SIG-M5 treated with dmso at 0.1 percent for 504 hours (cell line): ENCODE measurements at regions not wholly inside any gene's neighbourhood (a gene's known extent, or its start where the extent isn't known, plus 50 kb on each side); places are given as distances from the start of the nearest gene placed in this dataset.

Experiments
- DNase-seq: peaks from one replicate; lab custom pipeline; 2025; ENCODE audit not compliant: unreplicated experiment; lab: John Stamatoyannopoulos, UW

DNA sequence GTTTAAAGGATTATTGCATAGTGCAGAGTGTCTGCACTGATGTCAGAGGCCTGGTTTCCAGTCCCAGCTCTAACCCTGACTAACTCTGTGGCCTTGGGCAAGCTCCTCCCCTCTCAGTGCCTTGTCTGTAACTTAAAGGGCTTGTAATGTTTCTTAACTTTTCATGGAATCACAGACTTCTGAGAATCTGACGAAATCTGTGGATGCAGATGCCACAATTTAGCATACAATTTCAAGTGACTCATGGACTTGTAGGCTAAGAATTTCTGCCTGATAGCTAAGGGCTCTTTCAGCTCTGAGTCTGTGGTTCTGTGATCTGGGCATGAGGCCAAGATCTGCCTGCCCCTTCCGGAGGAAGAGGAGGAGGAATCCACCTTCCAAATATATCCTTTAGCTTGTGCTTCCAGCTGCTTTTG, 236.9 kb downstream of the AR start:
- DNase-seq, result peak; percentile 88

DNA sequence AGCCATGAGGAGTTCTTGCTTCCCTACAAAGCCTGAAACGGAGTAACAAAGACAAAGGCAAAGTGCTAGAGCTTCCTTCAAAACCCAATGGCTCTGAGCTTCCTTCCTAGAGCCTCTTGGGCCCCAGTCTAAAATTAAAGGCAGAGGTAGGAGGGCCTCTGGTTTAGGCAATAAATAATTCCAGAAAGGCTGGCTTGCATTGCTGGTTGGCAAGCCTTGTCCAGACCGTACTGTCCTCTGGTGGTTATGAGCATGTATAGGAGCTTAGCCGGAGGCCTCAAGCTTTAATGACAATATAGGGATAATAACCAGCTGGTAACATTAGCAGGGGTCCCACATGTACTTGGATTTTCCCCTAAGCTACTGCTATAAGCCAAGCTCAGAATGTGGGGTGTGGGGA, 237.3 kb downstream of the AR start:
- DNase-seq, result peak; percentile 27

DNA sequence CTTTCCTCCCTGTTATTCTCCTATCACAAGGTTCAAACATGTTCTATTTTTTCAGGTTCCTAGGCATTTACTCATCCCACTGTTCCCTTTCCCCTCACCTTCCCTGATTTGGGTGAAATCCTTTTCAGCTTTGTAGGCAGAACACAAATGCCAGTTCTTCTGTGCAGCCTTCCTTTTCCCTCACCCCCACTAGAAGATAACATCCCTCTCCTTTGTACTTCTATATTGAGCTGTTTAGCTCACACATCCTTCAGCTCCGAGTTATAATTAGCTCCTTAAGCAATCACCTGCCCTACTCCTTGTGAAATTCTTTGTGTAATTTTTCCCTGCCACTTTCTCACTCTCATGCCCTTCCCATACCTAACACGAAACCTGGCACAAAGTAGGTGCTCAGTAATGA, 240.9 kb downstream of the AR start:
- peak; percentile 1 for DNase-seq

DNA sequence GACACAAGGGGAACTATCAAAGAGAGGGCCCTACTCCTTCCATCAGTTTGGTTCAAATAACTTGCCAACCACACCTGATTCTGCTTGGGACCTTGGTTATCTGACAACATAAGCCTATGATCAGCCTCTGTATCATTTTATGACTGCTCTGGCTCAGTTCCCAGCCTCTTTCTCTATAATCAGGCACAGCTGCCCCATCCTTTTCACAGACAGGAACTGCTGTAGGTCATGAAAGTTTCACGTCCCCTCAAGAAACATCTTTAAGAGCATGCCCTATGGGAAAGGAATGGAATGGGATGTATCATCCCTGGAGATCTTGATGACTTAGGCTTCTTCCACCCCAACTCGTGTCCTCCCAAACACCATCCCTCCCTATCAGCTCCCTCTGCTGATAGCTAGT, 243.4 kb downstream of the AR start:
- no peak for DNase-seq

DNA sequence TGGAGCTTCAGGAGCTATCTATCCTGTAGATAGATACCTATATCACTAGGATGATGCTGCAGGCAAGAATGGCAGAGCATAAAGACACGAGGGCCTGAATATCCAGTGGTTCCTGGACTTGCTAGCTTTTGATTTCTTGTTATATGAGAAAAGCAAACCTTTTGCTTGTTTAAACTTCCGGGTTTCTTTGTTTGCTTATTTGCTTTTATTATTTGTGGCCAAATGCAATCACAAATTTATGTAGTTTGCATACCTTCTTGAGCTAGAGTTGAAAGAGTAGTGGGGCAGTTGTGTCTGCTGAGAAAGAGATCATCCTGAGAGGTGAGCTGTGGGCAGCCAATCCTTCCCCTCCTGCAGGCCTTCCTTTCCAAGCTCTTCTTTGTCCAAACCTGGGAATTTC, 245.7 kb downstream of the AR start:
- DNase-seq, result no peak
